Fibroblast of skin of right quadriceps (primary cell): ENCODE measurements at regions not wholly inside any gene's neighbourhood (a gene's known extent, or its start where the extent isn't known, plus 50 kb on each side); places are given as distances from the start of the nearest gene placed in this dataset.

Source experiments
- DNase-seq: peaks from one replicate; pipeline ENCODE4 v3.0.0-alpha.2; 2013

GRCh38 chr5:167894631-167895472 lies 396.6 kb upstream of the WWC1 start:
- no peak for DNase-seq

GRCh38 chr5:167895899-167896659 lies 395.4 kb upstream of the WWC1 start:
- DNase-seq, result peak; percentile 68

DNA sequence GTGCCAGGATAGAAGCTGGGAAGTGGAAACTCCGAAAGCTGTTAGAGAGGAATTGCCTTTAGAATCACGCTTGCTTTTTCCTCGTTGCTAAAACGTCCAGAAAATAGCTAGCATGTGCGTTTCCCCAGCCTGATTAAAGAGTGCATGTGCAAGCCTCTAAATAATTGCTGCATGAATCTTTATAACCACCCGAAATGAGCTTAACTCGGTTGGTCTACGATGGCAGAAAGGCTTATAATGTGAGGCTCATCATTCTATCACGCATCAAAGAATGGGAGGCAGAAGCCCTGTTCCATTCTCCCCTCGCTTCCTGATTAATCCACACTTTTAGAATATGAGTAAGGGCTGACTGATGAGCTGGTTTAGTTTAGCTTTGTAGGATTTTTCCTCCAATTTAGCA lies 394.6 kb upstream of the WWC1 start:
- peak; percentile 35 for DNase-seq

DNA sequence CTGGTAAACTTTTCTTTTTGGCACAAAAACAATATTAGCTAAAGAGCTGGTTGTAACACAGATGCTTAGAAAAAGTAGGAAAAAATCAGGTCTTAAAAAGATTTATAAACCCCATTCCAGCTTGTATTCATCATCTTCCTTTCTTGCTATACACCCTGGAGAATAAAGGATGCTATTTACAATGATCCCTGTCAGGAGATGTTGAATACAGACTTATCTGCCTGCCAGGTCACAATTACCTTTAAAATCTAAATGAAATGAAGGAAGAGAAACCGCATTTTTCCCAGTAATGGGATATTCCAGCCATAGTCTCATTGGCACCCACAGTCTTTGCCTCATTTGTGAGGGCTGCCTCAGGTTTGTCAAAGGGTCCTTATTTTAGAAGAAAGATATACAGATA lies 394.1 kb upstream of the WWC1 start:
- no peak for DNase-seq

DNA sequence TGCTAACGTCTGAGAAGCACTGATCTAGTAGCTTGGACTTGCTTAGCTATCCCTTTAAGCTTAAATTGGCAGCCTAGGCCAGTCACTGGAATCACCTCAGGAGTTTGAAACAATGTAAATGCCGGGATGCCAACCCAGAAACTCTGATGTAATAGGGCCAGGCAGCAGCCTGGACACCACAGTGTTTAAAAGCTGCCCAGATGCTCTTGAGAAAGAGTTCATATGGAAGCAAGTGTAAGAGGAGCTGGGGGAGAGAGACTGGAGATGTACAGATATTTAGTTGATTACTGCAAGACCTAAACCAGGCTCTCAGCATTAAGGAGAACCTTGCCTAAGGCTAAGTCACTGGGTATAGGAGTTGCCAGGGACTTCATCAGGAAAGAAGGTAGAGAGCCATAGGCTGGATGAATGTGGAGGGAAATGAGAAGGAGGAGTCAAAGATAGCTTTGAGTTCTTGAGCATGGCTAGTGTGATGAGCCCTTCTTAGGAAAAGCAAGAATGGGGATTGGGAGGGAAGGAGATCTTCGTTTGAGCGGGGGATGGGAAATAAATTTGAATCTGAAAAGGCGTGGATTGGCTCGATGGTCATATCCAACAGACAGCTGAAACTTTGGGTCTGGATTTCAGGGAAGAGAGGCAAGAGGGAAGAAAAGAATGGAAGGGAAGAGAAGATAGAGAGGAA lies 392.9 kb upstream of the WWC1 start:
- no peak for DNase-seq

- DNase-seq, result peak; percentile 47
Observed at GRCh38 chr5:167899490-167900070, 391.9 kb upstream of the WWC1 start.

GRCh38 chr5:167900340-167900935 lies 391.0 kb upstream of the WWC1 start:
- no peak for DNase-seq

- DNase-seq, result no peak
Observed at GRCh38 chr5:167902298-167902697, 389.1 kb upstream of the WWC1 start.

DNA sequence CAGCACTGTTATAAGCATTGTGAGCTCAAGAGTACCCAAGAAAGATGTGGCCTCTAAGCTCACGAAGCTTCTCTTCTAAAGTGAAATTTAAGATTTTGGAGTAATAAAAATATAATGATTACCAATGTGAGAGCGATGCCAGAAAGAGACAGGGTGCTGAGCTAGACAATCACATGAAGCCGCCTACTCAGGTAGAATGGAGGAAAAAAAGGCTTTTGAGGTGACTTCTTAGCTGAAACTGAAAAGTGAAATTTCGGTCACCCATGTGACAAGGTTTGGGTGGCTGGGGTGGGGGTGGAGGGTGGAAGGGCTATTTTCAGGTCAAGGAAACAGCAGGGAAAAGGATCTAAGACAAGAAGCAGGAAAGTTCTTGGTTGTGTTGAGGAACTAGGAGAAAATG lies 388.2 kb upstream of the WWC1 start:
- no peak for DNase-seq

DNA sequence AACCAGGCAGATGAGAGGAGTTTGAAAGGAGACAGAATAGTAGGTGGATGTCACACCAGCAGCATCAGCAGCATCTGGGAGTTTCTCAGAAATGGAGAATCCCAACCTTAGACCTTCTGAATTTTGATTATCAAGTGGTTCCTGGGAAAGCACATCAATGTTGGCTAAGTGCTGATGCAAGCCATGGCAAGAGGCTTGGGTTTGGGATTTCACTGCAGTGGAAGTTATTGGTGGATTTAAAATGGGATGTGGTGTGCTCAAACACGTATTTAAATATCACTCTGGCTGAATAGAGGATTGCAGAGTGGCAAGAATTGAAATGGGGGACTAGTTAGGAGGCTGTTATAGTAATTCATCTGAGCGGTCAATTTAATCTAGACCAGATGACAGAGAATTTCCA lies 387.8 kb upstream of the WWC1 start:
- DNase-seq, result peak; percentile 67

GRCh38 chr5:167905919-167906853 lies 385.3 kb upstream of the WWC1 start:
- DNase-seq, result no peak

DNA sequence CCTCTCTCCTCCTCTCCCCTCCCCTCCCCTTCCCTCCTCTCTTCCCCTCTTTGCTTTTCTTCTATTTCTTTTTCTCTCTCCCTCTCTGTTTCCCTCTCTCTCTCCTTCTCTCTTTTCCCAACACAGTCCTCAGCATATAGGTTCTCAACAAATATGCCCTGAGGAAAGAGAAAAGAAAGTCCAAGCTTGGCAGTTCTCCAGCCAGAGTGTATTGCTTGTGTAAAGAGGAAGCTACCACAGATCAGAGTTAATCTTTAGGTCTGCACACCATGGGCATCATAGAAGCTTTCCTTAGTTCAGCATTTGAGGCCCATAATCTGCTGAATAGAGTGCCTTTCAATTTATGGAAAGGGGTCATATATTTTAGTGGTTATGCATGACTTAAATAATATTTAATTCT lies 382.8 kb upstream of the WWC1 start:
- peak; percentile 53 for DNase-seq

GRCh38 chr5:167912941-167913665 lies 378.3 kb upstream of the WWC1 start:
- peak; percentile 47 for DNase-seq

GRCh38 chr5:167915237-167915636 lies 376.2 kb upstream of the WWC1 start:
- no peak for DNase-seq

DNA sequence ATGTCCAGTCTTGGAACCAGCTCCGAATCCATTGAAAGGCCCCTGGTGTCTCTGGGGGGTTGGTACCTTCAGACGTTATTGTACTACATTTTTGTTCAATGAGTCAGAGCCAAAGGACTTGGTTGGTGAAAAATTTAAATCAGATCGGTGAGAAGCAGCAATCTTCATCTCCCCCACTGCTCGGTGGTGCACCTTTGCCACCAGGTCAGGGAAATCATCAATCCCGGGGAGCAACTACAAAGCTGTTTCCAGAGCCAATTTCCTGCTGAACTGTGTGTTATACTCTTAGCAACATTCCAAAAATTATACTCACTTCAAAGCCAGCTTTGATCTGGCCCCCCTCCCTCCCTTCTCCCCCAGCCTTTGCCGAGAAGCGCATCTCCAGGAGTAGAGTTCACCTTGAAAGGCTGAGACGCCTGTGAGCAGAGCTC lies 375.2 kb upstream of the WWC1 start:
- DNase-seq, result peak; percentile 73

DNA sequence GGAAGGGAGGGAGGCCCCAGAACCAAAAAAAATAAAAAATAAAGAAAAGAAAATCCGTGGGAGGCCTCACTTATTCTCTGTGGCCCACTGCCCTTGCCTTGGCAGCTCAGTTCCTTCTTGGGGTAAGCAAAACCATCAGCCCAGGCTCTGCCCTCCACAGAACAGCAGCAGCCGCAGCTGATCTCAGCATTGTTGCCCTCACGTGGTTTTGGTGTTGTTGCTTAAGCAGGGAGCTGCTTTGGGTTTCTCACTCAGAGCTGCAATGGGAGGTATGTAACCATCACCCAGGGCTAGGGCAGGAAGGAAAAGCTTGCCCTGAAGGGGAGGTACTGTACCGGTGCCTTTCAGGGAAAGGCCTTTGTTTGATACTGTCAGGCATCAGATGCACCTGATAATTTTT lies 374.7 kb upstream of the WWC1 start:
- peak; percentile 71 for DNase-seq

DNA sequence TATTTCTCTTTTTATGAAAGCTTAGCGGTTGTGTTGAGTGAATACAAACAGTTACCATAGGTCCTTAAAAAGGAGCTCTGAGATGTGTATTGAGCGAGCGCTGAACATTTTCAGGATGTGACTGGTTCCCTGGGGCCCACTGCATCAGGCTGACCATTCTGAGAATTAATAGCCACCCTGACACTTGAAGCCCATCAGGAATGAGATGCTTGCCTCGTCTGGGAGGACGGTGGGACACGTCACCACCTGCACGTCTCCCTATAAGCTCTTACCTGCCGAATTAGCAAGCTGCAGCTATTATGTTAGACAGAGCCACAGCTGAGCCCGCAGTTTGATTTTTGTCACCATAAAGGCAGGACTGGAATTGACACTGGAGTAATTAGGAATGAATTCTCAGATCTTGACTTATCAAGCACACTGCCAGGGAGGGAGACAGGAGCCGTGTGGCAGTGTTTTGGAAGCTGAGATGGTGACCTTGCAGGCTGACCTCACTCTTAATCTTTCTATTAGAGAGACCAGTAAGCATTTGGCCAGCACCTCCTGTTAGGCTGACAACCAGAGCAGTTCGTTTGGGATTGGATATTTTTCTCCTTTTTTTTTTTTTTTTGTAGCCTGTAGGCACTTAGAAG lies 373.1 kb upstream of the WWC1 start:
- DNase-seq, result no peak

- DNase-seq, result peak; percentile 45
Observed at GRCh38 chr5:167918813-167919483, 372.5 kb upstream of the WWC1 start.

GRCh38 chr5:167920589-167920988 lies 370.9 kb upstream of the WWC1 start:
- DNase-seq, result no peak

DNA sequence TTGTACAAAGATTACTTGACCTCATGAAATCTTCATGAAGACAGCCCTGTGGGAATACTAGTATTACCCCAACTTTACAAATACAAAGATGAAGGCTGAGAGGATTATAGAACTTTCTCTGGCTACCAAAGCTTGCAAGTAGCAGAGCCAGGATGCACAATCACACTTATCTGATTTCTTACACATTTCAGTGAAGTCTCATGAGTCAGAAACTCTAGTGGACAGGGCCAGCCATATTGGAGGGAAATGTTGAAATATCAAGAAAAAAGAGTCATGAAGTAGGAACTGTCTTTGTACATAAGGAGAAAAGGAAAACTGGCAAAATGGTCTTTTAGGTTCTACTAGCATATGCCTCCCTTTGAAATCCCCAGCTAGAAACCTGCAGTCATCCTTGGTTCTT lies 369.6 kb upstream of the WWC1 start:
- no peak for DNase-seq
